HG03139 (cell line): ENCODE measurements at regions not wholly inside any gene's neighbourhood (a gene's known extent, or its start where the extent isn't known, plus 50 kb on each side); places are given as distances from the start of the nearest gene placed in this dataset.
"Not testable (repeated sequence)": the region's sequence is repeated elsewhere in the genome, so short reads cannot be mapped to it uniquely, and the experiment has no call there.

Experiments used
- ATAC-seq: cut with Tn5 transposase; IDR thresholded peaks from one replicate; pipeline ENCODE4 v1.9.1; 2021; ENCODE audit not compliant: unreplicated experiment

DNA sequence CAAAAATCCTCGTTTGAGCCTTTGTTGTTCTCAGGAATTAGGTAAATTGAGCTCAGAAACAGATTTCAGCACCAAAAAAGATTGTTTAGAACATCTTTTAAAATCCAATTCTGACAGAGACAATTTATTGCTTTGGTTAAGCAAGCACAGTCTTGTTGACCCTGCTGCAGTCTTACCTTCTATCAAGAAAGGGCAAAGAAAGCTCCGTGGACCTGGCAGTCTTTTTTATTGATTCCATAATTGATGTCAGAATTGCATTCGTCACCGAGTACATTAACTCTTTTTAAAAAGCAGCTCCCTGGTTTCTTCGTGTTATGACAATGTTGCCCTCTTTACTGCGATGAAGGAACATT is 334.8 kb downstream of the FGFR2 start:
- no peak for ATAC-seq

- no peak for ATAC-seq
These were observed 332.7 kb downstream of the FGFR2 start for GRCh38 chr10:121265360-121266123.

DNA sequence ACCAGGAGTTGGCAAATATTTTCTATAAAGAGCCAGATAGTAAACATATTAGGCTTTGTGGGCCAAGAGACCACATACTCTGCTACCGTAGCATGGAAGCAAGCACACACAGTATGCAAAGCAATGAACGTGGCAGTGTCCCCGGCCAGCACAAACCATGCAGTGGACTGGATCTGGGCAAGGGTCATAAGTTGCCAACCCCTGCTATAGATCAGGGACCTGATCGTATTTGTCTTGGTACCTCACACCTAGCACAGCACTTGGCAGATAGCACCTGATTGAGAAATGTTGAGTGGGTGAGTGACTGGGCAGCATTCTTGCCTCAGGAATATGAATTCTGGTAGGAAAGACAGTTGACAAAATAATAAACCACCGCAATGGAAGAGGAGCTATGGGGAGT is 331.9 kb downstream of the FGFR2 start:
- ATAC-seq = no peak

DNA sequence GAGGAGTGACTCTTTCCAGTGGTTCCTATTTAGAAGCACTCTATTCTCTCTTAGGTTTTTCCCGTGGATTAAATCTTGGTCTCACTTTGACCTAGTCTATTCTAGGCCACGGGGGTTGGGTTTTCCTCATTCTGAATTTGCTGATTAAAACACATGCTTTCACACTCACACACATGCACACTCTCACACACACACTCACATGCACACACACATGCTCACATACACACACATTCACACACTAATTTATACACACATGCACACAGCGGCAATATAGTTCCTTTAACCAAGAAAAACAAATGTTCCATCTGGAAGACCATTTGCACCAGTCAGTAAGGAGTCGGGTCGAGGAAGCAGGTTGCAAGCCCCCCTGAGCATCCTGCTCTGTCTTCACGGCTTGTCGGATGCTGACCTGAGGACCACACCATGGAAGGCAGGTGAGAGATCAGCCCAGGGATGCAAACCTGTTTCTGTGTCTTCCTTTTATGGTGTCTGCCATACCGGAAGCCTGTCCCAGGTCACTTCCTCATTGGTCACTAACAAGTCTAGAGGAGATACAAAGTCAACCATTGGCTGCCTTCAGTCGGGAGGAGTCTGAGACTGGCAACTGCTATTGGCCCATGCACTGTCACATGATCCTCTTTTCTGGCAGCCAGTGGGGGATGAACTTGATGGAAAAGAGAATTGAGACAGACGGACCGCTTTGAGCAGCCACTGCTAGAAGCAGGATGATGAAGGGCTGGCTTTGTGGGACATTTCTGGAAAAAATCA is 330.8 kb downstream of the FGFR2 start:
- no peak for ATAC-seq

GRCh38 chr10:121268363-121268762 is 329.9 kb downstream of the FGFR2 start:
- no peak for ATAC-seq

- no peak for ATAC-seq
These were observed 329.3 kb downstream of the FGFR2 start for GRCh38 chr10:121268863-121269432.

GRCh38 chr10:121270906-121271305 is 327.3 kb downstream of the FGFR2 start:
- ATAC-seq = no peak

DNA sequence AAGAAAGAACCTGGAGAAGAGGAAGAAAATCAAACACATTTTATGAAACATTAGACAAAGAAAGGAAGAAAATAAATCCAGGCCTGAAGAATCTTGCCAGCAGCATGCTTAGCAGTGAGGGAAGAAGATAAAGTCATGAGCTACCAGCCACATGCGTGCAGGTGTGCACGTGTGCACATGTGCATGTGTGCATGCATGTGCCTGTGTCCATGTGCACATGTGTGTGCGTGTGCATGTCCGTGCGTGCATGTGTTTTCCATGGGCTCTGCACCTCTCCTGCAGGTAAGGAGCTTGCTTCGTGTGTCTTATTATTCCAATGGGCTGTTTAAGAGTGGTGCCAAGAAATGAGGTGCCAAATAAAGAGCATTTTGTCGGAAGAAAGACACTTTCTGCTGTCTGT is 322.2 kb downstream of the FGFR2 start:
- no peak for ATAC-seq

GRCh38 chr10:121276822-121277221 is 321.4 kb downstream of the FGFR2 start:
- no peak for ATAC-seq

GRCh38 chr10:121278386-121278785 is 319.9 kb downstream of the FGFR2 start:
- ATAC-seq = not testable (repeated sequence)

DNA sequence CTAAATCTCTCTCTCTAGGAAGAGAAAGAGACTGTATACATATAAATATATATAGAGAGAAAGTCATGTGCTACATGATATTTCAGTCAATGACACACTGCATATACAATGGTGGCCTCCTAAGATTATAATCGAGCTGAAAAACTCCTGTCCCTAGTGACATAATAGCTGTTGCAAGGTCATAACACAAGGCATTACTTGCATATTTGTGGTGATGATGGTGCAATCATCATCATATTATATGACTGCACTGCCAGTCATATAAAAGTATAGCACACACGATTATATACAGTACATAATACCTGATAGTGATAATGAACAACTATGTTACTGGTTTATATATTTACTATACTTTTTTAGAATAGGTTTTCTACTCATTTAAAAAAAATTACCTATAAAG is 316.7 kb downstream of the FGFR2 start:
- no peak for ATAC-seq

- ATAC-seq = no peak
These were observed 316.0 kb downstream of the FGFR2 start for GRCh38 chr10:121282264-121282663.

DNA sequence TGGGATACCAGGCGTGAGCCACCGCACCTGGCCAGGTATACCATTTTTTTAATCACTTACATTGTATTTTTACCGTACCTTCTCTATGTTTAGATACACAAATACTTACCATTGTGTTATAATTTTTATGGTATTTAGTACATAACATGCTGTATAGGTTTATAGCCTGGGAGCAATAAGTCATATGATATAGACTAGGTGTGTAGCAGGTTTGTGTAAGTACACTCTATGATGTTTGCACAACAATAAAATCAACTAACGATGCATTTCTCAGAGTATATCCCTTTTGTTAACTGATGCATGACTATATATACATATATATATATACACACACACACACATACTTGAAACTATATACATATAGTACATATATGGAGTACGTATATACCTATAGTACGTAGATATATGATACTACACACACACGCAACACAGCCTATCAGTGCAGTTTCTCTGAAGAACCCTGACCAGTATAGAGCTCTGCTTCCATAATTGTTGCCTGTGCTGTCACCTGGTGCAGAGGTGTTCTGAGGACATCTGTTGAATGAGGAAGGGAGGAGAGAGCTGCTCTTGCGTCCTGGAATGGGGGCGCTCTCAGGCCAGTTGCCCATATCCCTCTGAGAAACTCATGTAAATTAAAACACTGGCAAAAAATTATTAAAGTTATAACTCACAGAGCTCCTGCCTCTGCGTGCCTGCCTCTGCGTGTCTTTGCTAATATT is 315.3 kb downstream of the FGFR2 start:
- no peak for ATAC-seq

GRCh38 chr10:121284936-121285335 is 313.3 kb downstream of the FGFR2 start:
- ATAC-seq = no peak

DNA sequence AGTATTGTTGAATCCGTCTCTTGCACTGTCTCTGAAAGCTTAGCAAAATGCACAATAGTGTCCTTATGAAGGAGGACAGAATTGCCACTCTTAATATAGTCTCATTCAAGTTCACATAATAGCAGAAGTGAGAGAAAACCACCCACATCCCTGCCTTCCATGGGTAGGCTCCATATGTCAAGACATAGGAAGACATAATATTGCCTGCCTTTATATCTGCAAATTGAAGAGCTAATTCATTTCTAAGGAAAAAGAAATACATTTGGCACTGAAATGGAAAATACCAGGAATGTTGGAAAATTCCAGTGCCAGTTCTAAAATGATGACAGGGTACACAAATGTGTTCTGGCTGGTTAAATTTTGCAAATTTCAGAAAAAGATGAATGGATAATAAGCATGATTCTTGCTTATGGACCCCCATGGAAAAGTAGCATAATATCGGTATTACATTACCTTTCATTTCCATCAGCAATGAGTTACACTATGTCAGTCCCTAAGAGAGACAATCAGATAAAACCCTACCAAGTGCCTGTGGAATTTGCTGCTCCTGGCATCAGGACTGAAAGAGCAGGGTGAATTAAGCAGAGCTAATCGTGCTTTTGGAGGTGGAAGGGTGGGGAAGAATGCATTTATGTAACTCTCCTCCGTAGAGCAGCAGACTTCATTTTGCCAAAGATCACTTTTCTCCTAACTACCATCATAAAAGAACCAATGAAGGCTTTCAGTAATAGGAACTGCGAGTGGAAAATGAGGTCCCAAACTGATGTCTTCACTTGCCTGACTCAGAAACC is 312.6 kb downstream of the FGFR2 start:
- no peak for ATAC-seq

DNA sequence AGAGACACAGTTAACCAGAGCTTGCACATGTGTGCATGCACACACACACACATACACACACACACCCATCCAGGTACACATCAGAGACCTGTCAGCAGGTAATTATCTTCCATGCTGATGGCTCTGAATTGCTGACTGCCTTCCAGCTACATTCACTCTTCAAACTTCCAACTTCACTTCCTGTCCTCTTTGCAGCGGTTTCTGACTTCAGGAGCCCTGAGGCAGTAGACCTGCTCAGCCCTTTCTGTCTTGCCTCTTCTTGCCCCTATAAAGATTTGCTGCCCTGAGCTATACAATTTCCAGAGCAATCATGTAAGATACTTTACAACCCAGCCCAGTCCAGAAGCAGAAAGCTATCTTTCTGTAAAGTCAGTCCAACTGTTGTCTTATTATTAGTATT is 310.2 kb downstream of the FGFR2 start:
- no peak for ATAC-seq

GRCh38 chr10:121288864-121289661 is 309.2 kb downstream of the FGFR2 start:
- ATAC-seq = no peak

GRCh38 chr10:121289800-121290199 is 308.4 kb downstream of the FGFR2 start:
- ATAC-seq = no peak

- ATAC-seq = no peak
These were observed 307.6 kb downstream of the FGFR2 start for GRCh38 chr10:121290674-121291073.

DNA sequence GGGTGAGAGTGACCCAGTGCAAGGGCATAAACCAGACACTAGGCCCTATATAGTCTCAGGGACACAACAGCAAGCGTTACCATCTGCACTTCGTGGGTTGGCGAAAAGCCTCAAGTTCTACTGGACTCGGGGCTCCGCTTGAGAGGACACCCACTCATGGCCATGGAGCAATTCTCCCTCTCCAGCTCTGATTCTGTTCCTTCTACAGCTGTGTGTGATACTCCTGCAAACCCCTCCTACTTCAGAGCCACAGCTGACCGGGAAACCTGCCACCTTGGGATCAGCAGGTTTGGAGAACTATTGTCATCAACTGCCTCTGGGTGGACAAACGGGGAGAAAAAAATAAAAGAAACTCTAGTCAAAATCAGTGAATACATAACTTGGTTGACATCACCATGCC is 306.9 kb downstream of the FGFR2 start:
- no peak for ATAC-seq
